ENCODE measurements at regions not wholly inside any gene's neighbourhood (a gene's known extent, or its start where the extent isn't known, plus 50 kb on each side); places are given as distances from the start of the nearest gene placed in this dataset.
A peak's percentile ranks its signal among the peaks of the same experiment; 100 is the strongest.

DNA sequence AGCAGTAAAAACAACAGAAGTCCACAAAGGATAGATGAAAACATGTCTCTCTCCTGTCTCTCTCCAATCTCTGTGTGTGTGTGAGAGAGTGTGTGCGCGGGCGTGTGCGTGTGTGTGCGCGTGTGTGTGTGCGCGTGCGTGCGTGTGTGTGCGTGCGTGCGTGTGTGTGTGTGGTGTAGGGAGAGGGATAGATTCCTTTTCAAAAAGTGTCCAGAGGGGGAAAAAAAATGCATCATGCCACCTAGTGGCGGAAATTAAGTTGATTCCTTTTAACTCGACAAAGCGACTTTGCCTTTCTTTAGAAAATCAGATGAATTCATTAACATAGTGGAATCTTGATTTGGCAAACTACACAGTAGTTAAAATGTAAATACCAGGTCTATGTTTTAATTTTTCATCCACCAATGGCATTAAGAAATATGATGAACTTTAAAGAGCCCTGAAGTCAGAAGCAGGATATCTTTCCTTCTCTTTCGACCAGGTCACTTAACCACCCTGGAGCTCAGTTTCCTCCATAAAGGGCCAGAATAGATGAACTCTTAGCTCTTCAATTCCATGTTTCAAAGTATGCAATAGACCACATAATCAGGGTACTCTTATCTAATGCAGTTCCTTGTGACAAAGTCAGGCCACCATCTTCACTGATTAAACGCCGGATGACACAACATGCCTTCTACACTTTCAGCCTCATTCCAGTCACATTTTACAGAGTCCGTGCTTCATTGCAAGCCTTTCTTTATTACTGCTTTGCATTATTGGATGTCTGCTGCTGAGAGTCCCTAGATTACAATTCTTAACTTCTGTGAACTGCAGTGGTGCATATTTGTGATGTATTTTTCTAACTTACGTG, 162.8 kb downstream of the FBXO8 start:
- peak; percentile 46 for DNase-seq

GRCh38 chr4:174119830-174120229, 163.6 kb downstream of the FBXO8 start:
- no peak for DNase-seq

GRCh38 chr4:174119051-174119450, 164.4 kb downstream of the FBXO8 start:
- no peak for DNase-seq

- DNase-seq: no peak
These were observed 165.3 kb downstream of the FBXO8 start for GRCh38 chr4:174118171-174118570.

DNA sequence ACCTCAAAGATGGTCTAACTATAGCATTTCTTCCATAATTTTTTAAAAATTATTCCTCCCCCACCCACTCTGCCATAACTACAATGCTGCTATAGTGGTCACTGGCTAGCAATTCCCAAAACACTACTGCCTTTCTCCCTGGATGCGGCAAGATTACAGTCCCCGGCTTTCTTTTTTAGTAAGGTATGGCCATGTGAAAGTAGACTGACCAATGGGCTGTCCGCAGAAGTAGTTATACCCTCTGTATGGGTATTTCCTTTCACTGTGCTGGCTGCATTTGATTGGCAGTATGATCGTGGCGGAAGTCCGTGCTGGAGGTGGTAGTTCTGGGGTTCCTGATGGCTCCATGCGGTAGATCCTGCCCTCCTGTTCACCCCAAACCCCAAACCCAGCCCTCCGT, 166.0 kb downstream of the FBXO8 start:
- DNase-seq: no peak

GRCh38 chr4:174116021-174116420, 167.4 kb downstream of the FBXO8 start:
- no peak for DNase-seq

DNA sequence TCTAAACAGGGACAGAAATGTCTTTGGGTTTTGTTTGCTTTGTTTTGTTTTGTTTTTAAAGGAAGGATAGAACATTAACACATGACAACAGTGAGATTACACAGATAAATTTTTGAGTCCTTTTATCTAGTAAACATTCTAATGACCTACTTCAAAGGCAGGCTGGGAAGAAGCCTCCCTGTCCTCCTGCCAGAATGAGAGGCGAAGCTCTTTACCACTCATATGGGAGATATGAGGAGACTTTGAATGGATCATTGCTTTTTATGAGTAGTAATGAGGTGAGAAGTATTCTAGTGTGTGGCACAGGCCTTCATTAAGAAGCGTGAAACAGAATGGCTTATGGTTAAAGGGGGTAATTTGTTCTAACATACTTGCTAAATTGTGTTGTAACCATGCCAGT, 172.0 kb downstream of the FBXO8 start:
- DNase-seq: no peak

DNA sequence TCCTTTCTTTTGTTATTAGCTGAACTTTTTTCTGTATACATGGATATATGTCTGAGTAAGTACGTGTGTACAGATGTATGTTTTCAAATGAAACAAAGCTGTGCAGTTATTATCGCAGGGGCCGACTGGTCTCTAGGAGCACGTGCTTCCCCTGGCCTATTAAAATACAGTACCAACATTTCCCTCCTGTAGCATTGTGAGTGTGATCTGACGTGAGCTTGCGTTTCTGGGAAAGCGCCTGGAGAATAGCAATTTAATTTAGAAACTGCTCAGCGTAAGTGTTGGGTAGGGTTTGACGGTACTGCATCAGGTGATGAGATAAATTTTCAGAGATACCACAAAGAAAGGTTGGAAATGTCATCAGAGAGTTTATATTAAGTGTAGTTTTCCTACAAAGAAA, 173.3 kb downstream of the FBXO8 start:
- no peak for DNase-seq

- DNase-seq: no peak
These were observed 175.6 kb downstream of the FBXO8 start for GRCh38 chr4:174107746-174108354.

- no peak for DNase-seq
These were observed 178.3 kb downstream of the FBXO8 start for GRCh38 chr4:174105202-174105601.

GRCh38 chr4:174100910-174101309, 182.6 kb downstream of the FBXO8 start:
- DNase-seq: no peak

DNA sequence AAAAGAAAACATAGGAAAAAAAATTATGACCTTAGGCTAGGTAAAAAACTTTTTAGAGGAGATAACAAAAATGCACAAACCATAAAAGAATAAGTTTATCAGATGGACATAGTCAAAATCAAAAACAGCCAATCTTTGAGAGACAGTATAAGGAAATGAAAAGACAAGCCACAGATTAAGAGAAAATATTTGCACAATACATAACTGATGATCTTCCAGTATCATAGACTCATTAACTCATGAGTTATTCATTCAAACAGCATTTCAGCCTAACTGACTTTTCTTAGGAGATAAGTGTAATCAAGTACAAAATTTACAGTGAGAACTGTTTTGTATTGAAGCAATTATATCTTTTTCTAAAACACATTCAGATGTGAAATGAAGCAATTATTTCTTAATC, 183.8 kb downstream of the FBXO8 start:
- DNase-seq: no peak

GRCh38 chr4:174096999-174097398, 186.5 kb downstream of the FBXO8 start:
- no peak for DNase-seq

- DNase-seq: no peak
These were observed 187.0 kb downstream of the FBXO8 start for GRCh38 chr4:174096456-174096855.

GRCh38 chr4:174091130-174091529, 192.3 kb downstream of the FBXO8 start:
- DNase-seq: no peak

DNA sequence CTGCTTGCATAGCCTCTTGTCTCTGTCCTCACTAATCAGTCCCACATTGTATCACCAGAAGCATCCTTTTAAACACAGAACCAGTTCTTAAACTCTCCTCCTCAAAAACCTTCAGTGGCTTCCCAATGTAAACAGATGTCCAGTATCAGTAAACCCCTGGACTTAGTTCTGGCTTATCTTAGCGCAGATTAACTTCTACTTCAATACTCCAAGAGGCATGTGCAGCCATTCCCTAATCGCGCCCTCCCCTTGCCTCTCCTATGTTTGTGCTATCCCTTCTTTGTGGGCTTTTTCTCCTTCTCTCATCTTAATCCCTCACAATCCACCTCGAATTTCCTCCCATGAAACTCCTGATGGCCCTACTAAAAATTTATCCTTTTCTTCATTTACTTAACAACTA, 193.8 kb downstream of the FBXO8 start:
- no peak for DNase-seq

GRCh38 chr4:174088795-174089194, 194.7 kb downstream of the FBXO8 start:
- DNase-seq: no peak

- no peak for DNase-seq
These were observed 196.4 kb downstream of the FBXO8 start for GRCh38 chr4:174086829-174087799.

- no peak for DNase-seq
These were observed 198.5 kb downstream of the FBXO8 start for GRCh38 chr4:174084981-174085380.

DNA sequence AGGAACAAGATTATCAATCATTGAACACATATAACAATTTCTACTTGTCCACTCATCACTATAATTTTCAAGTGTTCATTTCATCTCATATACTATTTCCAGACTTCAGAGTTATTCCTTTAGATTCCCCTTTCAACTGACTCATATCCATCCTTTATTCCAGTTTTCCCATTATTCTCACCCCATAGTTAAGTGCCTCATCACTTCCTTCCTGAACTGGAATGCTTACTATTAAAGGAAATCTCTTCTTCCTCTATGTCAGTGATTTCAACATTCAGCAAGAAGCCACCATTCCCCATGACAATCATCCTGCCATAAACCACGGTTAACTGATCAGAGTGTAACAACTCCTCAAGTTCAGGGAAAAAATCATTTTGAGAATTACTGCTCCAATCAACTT, 198.9 kb downstream of the FBXO8 start:
- DNase-seq: no peak

DNA sequence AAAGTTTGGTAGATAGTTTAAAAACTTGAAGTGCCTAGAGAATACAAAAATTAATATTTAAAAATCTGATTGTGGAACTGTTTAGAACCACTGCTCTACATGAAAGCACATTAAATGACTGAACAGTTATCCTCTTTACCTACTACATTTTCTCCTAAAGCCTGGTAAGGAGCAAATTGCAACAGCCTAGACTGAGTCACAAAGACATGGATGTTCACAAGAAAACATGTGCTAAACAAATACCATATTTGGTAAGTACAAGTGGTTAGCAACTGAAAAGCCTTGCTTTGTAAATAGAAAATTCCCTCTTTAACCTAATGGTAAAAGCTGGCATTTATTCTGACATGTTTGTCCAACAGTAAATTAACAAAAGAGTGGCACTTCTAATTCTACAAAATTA, 203.1 kb downstream of the FBXO8 start:
- DNase-seq: no peak

DNA sequence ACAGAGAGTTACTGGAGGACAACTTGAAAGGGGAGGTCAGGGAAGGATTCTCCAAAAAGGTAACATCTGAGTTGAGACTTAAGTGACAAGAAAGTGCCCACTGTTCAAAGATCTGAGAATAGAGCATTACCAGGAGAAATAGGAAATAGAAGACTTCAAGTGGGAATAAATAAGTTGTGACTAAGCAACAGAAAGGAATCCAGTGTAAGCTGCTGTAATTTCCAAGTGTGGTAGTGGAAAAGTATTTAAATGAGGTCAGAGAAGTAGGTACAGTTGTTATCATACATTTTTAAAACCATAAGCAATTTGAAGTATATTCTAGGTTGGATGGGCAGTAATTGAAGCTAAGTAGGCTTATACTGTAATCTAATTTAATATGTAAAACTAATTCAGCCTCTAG, 211.9 kb downstream of the FBXO8 start:
- no peak for DNase-seq

GRCh38 chr4:174069848-174070330, 213.6 kb downstream of the FBXO8 start:
- DNase-seq: no peak
